Uterus (tissue), 3 donors: ENCODE measurements at regions not wholly inside any gene's neighbourhood (a gene's known extent, or its start where the extent isn't known, plus 50 kb on each side); places are given as distances from the start of the nearest gene placed in this dataset.

ENCODE experiments used
- DNase-seq, 2 donors: peaks; one replicate each; pipeline ENCODE4 v3.0.0-alpha.2; 2019 to 2020
- H3K27ac ChIP-seq, 2 donors: fragments of 200-600 bp; sonication (generic); 1 replicate in 1 of 2; 2 replicates in 1 of 2; pipeline ENCODE4 v1.5.1; 2016 to 2018
- H3K27me3 ChIP-seq, 2 donors: fragments of 200-600 bp; sonication (generic); one replicate each; pipeline ENCODE4 v1.5.1; 2018 to 2019; ENCODE audit warnings: control low read depth in 1 of 2
- H3K36me3 ChIP-seq, 2 donors: fragments of 200-600 bp; sonication (generic); one replicate each; pipeline ENCODE4 v1.5.1; 2019; ENCODE audit warnings: control low read depth in 1 of 2
- H3K4me1 ChIP-seq, 2 donors: fragments of 200-600 bp; sonication (generic); one replicate each; pipeline ENCODE4 v1.5.1; 2018 to 2019; ENCODE audit warnings: control low read depth in 1 of 2
- H3K4me3 ChIP-seq, 2 donors: fragments of 200-600 bp; sonication (generic); 1 replicate in 1 of 2; 2 replicates in 1 of 2; pipeline ENCODE4 v1.5.1; 2018 to 2019; ENCODE audit warnings: mild to moderate bottlenecking in 1 of 2
- H3K9me3 ChIP-seq, 2 donors: fragments of 200-600 bp; sonication (generic); one replicate each; pipeline ENCODE4 v1.5.1; 2019; ENCODE audit warnings: control low read depth in 1 of 2
- CTCF ChIP-seq, 4 experiments: fragments of 200-600 bp in 2 of 4; fragments of 450-650 bp in 2 of 4; sonication (generic) in 2 of 4; IDR thresholded peaks; one replicate each; pipeline ENCODE4 v1.5.1; 2016 to 2019; ENCODE audit warnings: antibody characterized with exemption in 4 of 4, mild to moderate bottlenecking in 2 of 4, moderate library complexity in 1 of 4
- POLR2A ChIP-seq, 2 donors: fragments of 450-650 bp; IDR thresholded peaks; one replicate each; pipeline ENCODE4 v1.6.1; 2016; ENCODE audit warnings: antibody characterized with exemption in 2 of 2, mild to moderate bottlenecking in 1 of 2, moderate library complexity in 1 of 2
- intact Hi-C: fragments of 100-400 bp; cut with DNase I; formaldehyde crosslinking; loops from one replicate; pipeline ENCODE4 v1.15.1; 2023; ENCODE audit warnings: low total_unique reads
- donor health status: DM: yes; HTN: yes; CAD: no.

- no peak for DNase-seq
- no peaks in the 10 kb centered on the region for H3K36me3 ChIP-seq
- TF ChIP-seq POLR2A (IDR thresholded peaks at IDR 0.05), result no peak
- no peak for TF ChIP-seq CTCF (IDR thresholded peaks at IDR 0.05)
- intact Hi-C loops, result no loop called here
- H3K4me1 ChIP-seq, result no peaks in the 10 kb centered on the region
- H3K4me3 ChIP-seq, result no peak overlapping the region
- H3K9me3 ChIP-seq, result no peaks in the 10 kb centered on the region
- H3K27me3 ChIP-seq, result no peaks in the 10 kb centered on the region
- H3K27ac ChIP-seq, result no peak overlapping the region
These were observed 1606.8 kb upstream of the PIK3C3 start for GRCh38 chr18:40348196-40348595.

- H3K36me3 ChIP-seq, result no peaks in the 10 kb centered on the region
- no peaks in the 10 kb centered on the region for H3K9me3 ChIP-seq
- H3K4me1 ChIP-seq, result no peaks in the 10 kb centered on the region
- H3K27me3 ChIP-seq, result no peaks in the 10 kb centered on the region
- no peak for DNase-seq
- intact Hi-C loops, result no loop called here
- H3K27ac ChIP-seq, result no peak overlapping the region
- TF ChIP-seq POLR2A (IDR thresholded peaks at IDR 0.05) (no peak), CTCF (IDR thresholded peaks at IDR 0.05) (no peak)
- no peak overlapping the region for H3K4me3 ChIP-seq
These were observed 1607.8 kb upstream of the PIK3C3 start for GRCh38 chr18:40347261-40347660.

- Histone ChIP-seq H3K36me3 (no peaks in the 10 kb centered on the region), H3K4me1 (no peaks in the 10 kb centered on the region), H3K4me3 (no peak overlapping the region), H3K9me3 (no peaks in the 10 kb centered on the region), H3K27me3 (no peaks in the 10 kb centered on the region), H3K27ac (no peak overlapping the region)
- intact Hi-C loops, result no loop called here
- no peak for DNase-seq
- TF ChIP-seq CTCF (IDR thresholded peaks at IDR 0.05), result no peak
- no peak for TF ChIP-seq POLR2A (IDR thresholded peaks at IDR 0.05)
These were observed 1608.9 kb upstream of the PIK3C3 start for GRCh38 chr18:40346146-40346545.

GRCh38 chr18:40341701-40342100, 1613.3 kb upstream of the PIK3C3 start:
- DNase-seq, result no peak
- Histone ChIP-seq H3K4me3 (no peak overlapping the region), H3K36me3 (no peaks in the 10 kb centered on the region), H3K27ac (no peak overlapping the region), H3K4me1 (no peaks in the 10 kb centered on the region), H3K9me3 (no peaks in the 10 kb centered on the region), H3K27me3 (no peaks in the 10 kb centered on the region)
- intact Hi-C loops, result no loop called here
- TF ChIP-seq POLR2A (IDR thresholded peaks at IDR 0.05) (no peak), CTCF (IDR thresholded peaks at IDR 0.05) (no peak)

- no peaks in the 10 kb centered on the region for H3K36me3 ChIP-seq
- no peaks in the 10 kb centered on the region for H3K4me1 ChIP-seq
- no peak overlapping the region for H3K4me3 ChIP-seq
- no peak for DNase-seq
- intact Hi-C loops, result no loop called here
- H3K27me3 ChIP-seq, result no peaks in the 10 kb centered on the region
- H3K27ac ChIP-seq, result no peak overlapping the region
- H3K9me3 ChIP-seq, result no peaks in the 10 kb centered on the region
- no peak for TF ChIP-seq CTCF (IDR thresholded peaks at IDR 0.05)
- TF ChIP-seq POLR2A (IDR thresholded peaks at IDR 0.05), result no peak
These were observed 1616.8 kb upstream of the PIK3C3 start for GRCh38 chr18:40338284-40338683.
